ENCODE measurements at regions not wholly inside any gene's neighbourhood (a gene's known extent, or its start where the extent isn't known, plus 50 kb on each side); places are given as distances from the start of the nearest gene placed in this dataset.

- DNase-seq, result no peak
Observed at GRCh38 chr15:35151381-35151780, 66.3 kb upstream of the NANOGP8 start.

GRCh38 chr15:35150361-35150760 is 65.3 kb upstream of the NANOGP8 start:
- DNase-seq, result no peak

GRCh38 chr15:35145336-35145735 is 60.2 kb upstream of the NANOGP8 start:
- no peak for DNase-seq

- DNase-seq, result peak; percentile 27
Observed at GRCh38 chr15:35142578-35142977, 57.5 kb upstream of the NANOGP8 start.

GRCh38 chr15:35141743-35142471 is 56.8 kb upstream of the NANOGP8 start:
- DNase-seq, result peak; percentile 96

GRCh38 chr15:35139822-35140221 is 54.7 kb upstream of the NANOGP8 start:
- no peak for DNase-seq

- DNase-seq, result no peak
Observed at GRCh38 chr15:35137190-35137574, 52.1 kb upstream of the NANOGP8 start.

- no peak for DNase-seq
Observed at GRCh38 chr15:35136321-35137189, 51.5 kb upstream of the NANOGP8 start.
